ENCODE measurements at regions not wholly inside any gene's neighbourhood (a gene's known extent, or its start where the extent isn't known, plus 50 kb on each side); places are given as distances from the start of the nearest gene placed in this dataset.

GRCh38 chr18:56481751-56482150 is 156.6 kb downstream of the TXNL1 start:
- TF ChIP-seq CTCF (IDR thresholded peaks at IDR 0.05; ENCODE audit: insufficient read depth, low read depth, low read length): no peak
- DNase-seq (ENCODE audit: low read depth): no peak

GRCh38 chr18:56479841-56480240 is 158.6 kb downstream of the TXNL1 start:
- no peak for TF ChIP-seq CTCF (IDR thresholded peaks at IDR 0.05; ENCODE audit: insufficient read depth, low read depth, low read length)
- DNase-seq (ENCODE audit: low read depth): no peak

More at GRCh38 chr18:56481751-56482150, 156.6 kb downstream of the TXNL1 start:
- H3K4me3 ChIP-seq (ENCODE audit: low read depth, low read length): no peak overlapping the region

GRCh38 chr18:56475250-56475649 is 163.1 kb downstream of the TXNL1 start:
- H3K4me3 ChIP-seq (ENCODE audit: low read depth, low read length): no peak overlapping the region
- no peak for TF ChIP-seq CTCF (IDR thresholded peaks at IDR 0.05; ENCODE audit: insufficient read depth, low read depth, low read length)
- DNase-seq (ENCODE audit: low read depth): no peak

More at GRCh38 chr18:56479841-56480240, 158.6 kb downstream of the TXNL1 start:
- H3K4me3 ChIP-seq (ENCODE audit: low read depth, low read length): no peak overlapping the region

GRCh38 chr18:56473400-56474024 is 164.9 kb downstream of the TXNL1 start:
- no peak overlapping the region for H3K4me3 ChIP-seq (ENCODE audit: low read depth, low read length)
- no peak for TF ChIP-seq CTCF (IDR thresholded peaks at IDR 0.05; ENCODE audit: insufficient read depth, low read depth, low read length)
- no peak for DNase-seq (ENCODE audit: low read depth)

- no peak overlapping the region for H3K4me3 ChIP-seq (ENCODE audit: low read depth, low read length)
- TF ChIP-seq CTCF (IDR thresholded peaks at IDR 0.05; ENCODE audit: insufficient read depth, low read depth, low read length): no peak
- no peak for DNase-seq (ENCODE audit: low read depth)
Observed at GRCh38 chr18:56470406-56471351, 167.7 kb downstream of the TXNL1 start.

GRCh38 chr18:56469582-56469981 is 168.8 kb downstream of the TXNL1 start:
- no peak overlapping the region for H3K4me3 ChIP-seq (ENCODE audit: low read depth, low read length)
- no peak for TF ChIP-seq CTCF (IDR thresholded peaks at IDR 0.05; ENCODE audit: insufficient read depth, low read depth, low read length)
- DNase-seq (ENCODE audit: low read depth): no peak
